GM12878 (cell line): ENCODE measurements at regions not wholly inside any gene's neighbourhood (a gene's known extent, or its start where the extent isn't known, plus 50 kb on each side); places are given as distances from the start of the nearest gene placed in this dataset.

ENCODE experiments used
- ATAC-seq: fragments of 200-7000 bp; cut with Tn5 transposase; 3 replicates; pipeline ENCODE4 v1.9.1; 2020; ENCODE audit warnings: mild to moderate bottlenecking, moderate library complexity
- BruUV-seq: library from RNA; stranded (reverse); fragments of 400-500 nt; replicated peaks from 2 replicates; lab custom pipeline; 2021; lab: Mats Ljungman, UMichigan
- CTCF ChIA-PET: fragments of 300-600 bp; sonication (Branson Sonifier 250); formaldehyde crosslinking; extraction: SDS; loops from one replicate; lab custom pipeline; 2021; ENCODE audit warnings: inconsistent platforms; lab: Yijun Ruan, JAX
- POLR2A ChIA-PET: fragments of 350-600 bp; formaldehyde crosslinking; extraction: SDS; loops from one replicate; lab custom pipeline; 2021; ENCODE audit warnings: inconsistent platforms; lab: Charles Lee
- RAD21 ChIA-PET: fragments of 300-600 bp; sonication (Branson Sonifier 250); formaldehyde crosslinking; loops from one replicate; lab custom pipeline; 2023; ENCODE audit warnings: antibody characterized with exemption; ENCODE audit not compliant: unreplicated experiment; lab: Charles Lee
- SMC1A ChIA-PET: fragments of 300-600 bp; sonication (Branson Sonifier 250); formaldehyde crosslinking; loops from one replicate; lab custom pipeline; 2023; ENCODE audit not compliant: unreplicated experiment, uncharacterized antibody; lab: Charles Lee
- DNase-seq: peaks from one replicate; pipeline ENCODE4 v3.0.0-alpha.2; 2011; ENCODE audit warnings: low read depth, low spot score
- FAIRE-seq: peaks from 3 replicates; lab custom pipeline; 2011; peaks lifted over from hg19 to GRCh38; lab: Jason Lieb, UNC
- H2AFZ ChIP-seq: 2 replicates; pipeline ENCODE4 v1.6.0; 2011; ENCODE audit warnings: low read depth, low read length, control low read depth; ENCODE audit not compliant: control insufficient read depth
- H3K27ac ChIP-seq: 2 replicates; pipeline ENCODE4 v1.5.1; 2011; ENCODE audit warnings: control low read depth; ENCODE audit not compliant: control insufficient read depth, insufficient read depth
- H3K27me3 ChIP-seq, 2 experiments: replicated peaks in 1 of 2; 2 replicates each; pipeline versions ENCODE4 v1.6.0 to v1.6.1; 2011; ENCODE audit warnings: low read length in 1 of 2; ENCODE audit not compliant: control insufficient read depth in 2 of 2, insufficient read depth in 2 of 2
- H3K36me3 ChIP-seq, 2 experiments: 2 replicates each; pipeline ENCODE4 v1.5.1; 2011; ENCODE audit warnings: low read length in 1 of 2; ENCODE audit not compliant: control insufficient read depth in 2 of 2, insufficient read depth in 2 of 2
- H3K4me1 ChIP-seq: 2 replicates; pipeline ENCODE4 v1.6.1; 2011; ENCODE audit warnings: mild to moderate bottlenecking, low read length, moderate library complexity, mixed read lengths; ENCODE audit not compliant: control insufficient read depth, insufficient read depth
- H3K4me2 ChIP-seq: 2 replicates; pipeline ENCODE4 v1.6.0; 2011; ENCODE audit warnings: control low read depth; ENCODE audit not compliant: control insufficient read depth, insufficient read depth
- H3K4me3 ChIP-seq: fragments of 200-600 bp; sonication (generic); 2 replicates; pipeline ENCODE4 v1.5.1; 2016
- H3K79me2 ChIP-seq: 2 replicates; pipeline ENCODE4 v1.6.0; 2011; ENCODE audit warnings: low read length; ENCODE audit not compliant: control insufficient read depth, insufficient read depth
- H3K9ac ChIP-seq: 2 replicates; pipeline ENCODE4 v1.8.0; 2011; ENCODE audit warnings: low read length, control low read depth, mixed read lengths; ENCODE audit not compliant: control insufficient read depth, insufficient read depth
- H3K9me3 ChIP-seq: replicated peaks from 3 replicates; pipeline ENCODE4 v1.5.1; 2011; ENCODE audit warnings: mild to moderate bottlenecking, low read length; ENCODE audit not compliant: control insufficient read depth, insufficient read depth
- H4K20me1 ChIP-seq: 2 replicates; pipeline ENCODE4 v1.6.0; 2011; ENCODE audit not compliant: control insufficient read depth, insufficient read depth
- ATF3 ChIP-seq: IDR thresholded peaks from 2 replicates; pipeline ENCODE4 v1.6.1; 2011; ENCODE audit warnings: low read depth, mild to moderate bottlenecking, low read length, moderate library complexity, borderline replicate concordance; ENCODE audit errors: extremely low read depth
- CREB1 ChIP-seq: IDR thresholded peaks from 2 replicates; pipeline ENCODE4 v1.6.1; 2012; ENCODE audit warnings: low read depth, mild to moderate bottlenecking, inconsistent platforms
- GATAD2B ChIP-seq: fragments of 450-650 bp; conservative IDR thresholded peaks from 2 replicates; pipeline ENCODE4 v1.6.1; 2017; ENCODE audit warnings: low read depth, mild to moderate bottlenecking, moderate library complexity
- NFIC ChIP-seq: IDR thresholded peaks from 2 replicates; pipeline ENCODE4 v1.6.1; 2012; ENCODE audit warnings: low read depth, mild to moderate bottlenecking, inconsistent platforms, low read length, moderate library complexity
- NR2F1 ChIP-seq: fragments of 450-650 bp; conservative IDR thresholded peaks from 2 replicates; pipeline ENCODE4 v1.6.1; 2017; ENCODE audit warnings: mild to moderate bottlenecking
- POLR2AphosphoS5 ChIP-seq: IDR thresholded peaks from 2 replicates; pipeline ENCODE4 v1.6.1; 2011; ENCODE audit warnings: mild to moderate bottlenecking, low read length, inconsistent platforms
- POU2F2 ChIP-seq: IDR thresholded peaks from 3 replicates; pipeline ENCODE4 v1.6.1; 2011; ENCODE audit warnings: low read depth, mild to moderate bottlenecking, low read length, borderline replicate concordance
- RAD21 ChIP-seq: IDR thresholded peaks from 2 replicates; pipeline ENCODE4 v1.6.1; 2011; ENCODE audit warnings: mild to moderate bottlenecking, low read depth, low read length, moderate library complexity; ENCODE audit not compliant: insufficient read depth
- RAD51 ChIP-seq: fragments of 450-650 bp; IDR thresholded peaks from 2 replicates; pipeline ENCODE4 v1.6.1; 2016; ENCODE audit warnings: moderate library complexity, mild to moderate bottlenecking, inconsistent platforms
- SREBF1 ChIP-seq: IDR thresholded peaks from 2 replicates; pipeline ENCODE4 v1.6.1; 2012; ENCODE audit warnings: mild to moderate bottlenecking, low read length
- YBX1 ChIP-seq: fragments of 450-650 bp; IDR thresholded peaks from 2 replicates; pipeline ENCODE4 v1.6.1; 2016; ENCODE audit warnings: antibody characterized with exemption
- ZNF274 ChIP-seq: IDR thresholded peaks from one replicate; pipeline ENCODE4 v1.8.0; 2011; ENCODE audit not compliant: insufficient read length, insufficient read depth
- WGBS: methylation state at CpG from one replicate; pipeline ENCODE4 v1.1.6; 2016; ENCODE audit warnings: low lambda C conversion rate; ENCODE audit not compliant: insufficient replicate concordance, insufficient coverage; ENCODE audit errors: missing lambda C conversion rate; 5-methylcytosine and 5-hydroxymethylcytosine counted together
- in situ Hi-C: fragments of 300-500 bp; cut with MboI; formaldehyde crosslinking; loops from 9 replicates; pipeline ENCODE4 v1.14.3; 2018; ENCODE audit warnings: mixed read lengths
- intact Hi-C: fragments of 100-400 bp; cut with micrococcal nuclease; formaldehyde crosslinking; loops from one replicate; pipeline ENCODE4 v1.14.2; 2022; ENCODE audit not compliant: unreplicated experiment
- TF ChIP-seq, protein P1 (sequence below): fragments of 450-650 bp; IDR thresholded peaks from 2 replicates; pipeline ENCODE4 v1.6.1; 2017; ENCODE audit warnings: mild to moderate bottlenecking, low read depth, inconsistent platforms; ENCODE audit not compliant: poor library complexity, severe bottlenecking
- TF ChIP-seq, protein P2 (sequence below): fragments of 450-650 bp; IDR thresholded peaks from 2 replicates; pipeline ENCODE4 v1.6.1; 2017; ENCODE audit warnings: mild to moderate bottlenecking, moderate library complexity

DNA sequence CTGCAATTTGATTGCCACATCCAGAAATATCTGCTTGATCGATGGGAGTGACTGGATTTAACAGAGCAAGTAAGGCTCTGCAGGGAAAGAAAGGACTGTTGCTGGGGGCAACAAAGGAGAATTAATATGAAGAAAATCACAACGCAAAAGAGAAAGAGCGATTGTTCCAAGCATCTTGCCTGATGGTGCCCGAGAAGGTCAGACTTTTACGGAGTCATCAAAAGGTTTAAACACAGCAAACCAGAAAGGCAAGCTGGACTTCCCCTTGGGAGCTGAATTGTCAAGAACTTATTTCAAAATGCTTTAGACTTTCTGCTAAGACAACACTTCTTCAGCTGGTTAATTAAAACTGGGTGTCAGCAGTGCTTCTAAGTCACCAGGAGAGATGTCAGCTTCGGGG is 791.5 kb downstream of the MED13L start (continued):
- TF ChIP-seq, protein P1, sequence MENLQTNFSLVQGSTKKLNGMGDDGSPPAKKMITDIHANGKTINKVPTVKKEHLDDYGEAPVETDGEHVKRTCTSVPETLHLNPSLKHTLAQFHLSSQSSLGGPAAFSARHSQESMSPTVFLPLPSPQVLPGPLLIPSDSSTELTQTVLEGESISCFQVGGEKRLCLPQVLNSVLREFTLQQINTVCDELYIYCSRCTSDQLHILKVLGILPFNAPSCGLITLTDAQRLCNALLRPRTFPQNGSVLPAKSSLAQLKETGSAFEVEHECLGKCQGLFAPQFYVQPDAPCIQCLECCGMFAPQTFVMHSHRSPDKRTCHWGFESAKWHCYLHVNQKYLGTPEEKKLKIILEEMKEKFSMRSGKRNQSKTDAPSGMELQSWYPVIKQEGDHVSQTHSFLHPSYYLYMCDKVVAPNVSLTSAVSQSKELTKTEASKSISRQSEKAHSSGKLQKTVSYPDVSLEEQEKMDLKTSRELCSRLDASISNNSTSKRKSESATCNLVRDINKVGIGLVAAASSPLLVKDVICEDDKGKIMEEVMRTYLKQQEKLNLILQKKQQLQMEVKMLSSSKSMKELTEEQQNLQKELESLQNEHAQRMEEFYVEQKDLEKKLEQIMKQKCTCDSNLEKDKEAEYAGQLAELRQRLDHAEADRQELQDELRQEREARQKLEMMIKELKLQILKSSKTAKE = no peak
- no peak for TF ChIP-seq YBX1
- TF ChIP-seq SREBF1 = no peak
- TF ChIP-seq ATF3 = no peak
- TF ChIP-seq POU2F2 = no peak
- no peak for TF ChIP-seq GATAD2B
- no peak for TF ChIP-seq NR2F1
- TF ChIP-seq POLR2AphosphoS5 = no peak
- TF ChIP-seq, all 136 proteins: peak for 0

GRCh38 chr12:115485503-115485902 is 792.0 kb downstream of the MED13L start:
- DNase-seq (no peak), ATAC-seq (peak; percentile 48), FAIRE-seq (no peak)
- ChIA-PET POLR2A (no interaction called here), SMC1A (interaction anchor here (1.5 kb wide), 1 partner anchor 22 kb away, joined by 3 read pairs; no protein-coding TSS in a partner anchor), CTCF (interaction anchor here (0.6 to 1.7 kb wide), 2 partner anchors 28 to 40 kb away, joined by 3 read pairs; no protein-coding TSS in a partner anchor), RAD21 (interaction anchor here (1.2 kb wide), 1 partner anchor 19 kb away, joined by 3 read pairs; no protein-coding TSS in a partner anchor)
- Histone ChIP-seq H3K4me2 (peak overlapping the region; percentile 5), H3K27me3 (no peaks in the 10 kb centered on the region), H3K27ac (no peak overlapping the region), H3K79me2 (no peaks in the 10 kb centered on the region), H3K4me3 (no peak overlapping the region; the same call in 1 of the 2 replicates), H2AFZ (peak overlapping the region; percentile 21; the same call in 1 of the 2 replicates), H4K20me1 (no peaks in the 10 kb centered on the region), H3K9ac (no peak overlapping the region), H3K4me1 (peaks cover 61% of the 10 kb centered on the region), H3K9me3 (peaks cover 6% of the 10 kb centered on the region), H3K36me3 (no peaks in the 10 kb centered on the region)
- in situ Hi-C loops (no loop called here), intact Hi-C loops (no loop called here)
- 26% methylated on average over 2 of the region's 2 CpGs for WGBS
- BruUV-seq = no TSS peak
- TF ChIP-seq ZNF274 (no peak), NFIC (peak; percentile 35; the same call in 1 of the 2 replicates), CREB1 (no peak), RAD21 (no peak), RAD51 (no peak)
- TF ChIP-seq, protein P2, sequence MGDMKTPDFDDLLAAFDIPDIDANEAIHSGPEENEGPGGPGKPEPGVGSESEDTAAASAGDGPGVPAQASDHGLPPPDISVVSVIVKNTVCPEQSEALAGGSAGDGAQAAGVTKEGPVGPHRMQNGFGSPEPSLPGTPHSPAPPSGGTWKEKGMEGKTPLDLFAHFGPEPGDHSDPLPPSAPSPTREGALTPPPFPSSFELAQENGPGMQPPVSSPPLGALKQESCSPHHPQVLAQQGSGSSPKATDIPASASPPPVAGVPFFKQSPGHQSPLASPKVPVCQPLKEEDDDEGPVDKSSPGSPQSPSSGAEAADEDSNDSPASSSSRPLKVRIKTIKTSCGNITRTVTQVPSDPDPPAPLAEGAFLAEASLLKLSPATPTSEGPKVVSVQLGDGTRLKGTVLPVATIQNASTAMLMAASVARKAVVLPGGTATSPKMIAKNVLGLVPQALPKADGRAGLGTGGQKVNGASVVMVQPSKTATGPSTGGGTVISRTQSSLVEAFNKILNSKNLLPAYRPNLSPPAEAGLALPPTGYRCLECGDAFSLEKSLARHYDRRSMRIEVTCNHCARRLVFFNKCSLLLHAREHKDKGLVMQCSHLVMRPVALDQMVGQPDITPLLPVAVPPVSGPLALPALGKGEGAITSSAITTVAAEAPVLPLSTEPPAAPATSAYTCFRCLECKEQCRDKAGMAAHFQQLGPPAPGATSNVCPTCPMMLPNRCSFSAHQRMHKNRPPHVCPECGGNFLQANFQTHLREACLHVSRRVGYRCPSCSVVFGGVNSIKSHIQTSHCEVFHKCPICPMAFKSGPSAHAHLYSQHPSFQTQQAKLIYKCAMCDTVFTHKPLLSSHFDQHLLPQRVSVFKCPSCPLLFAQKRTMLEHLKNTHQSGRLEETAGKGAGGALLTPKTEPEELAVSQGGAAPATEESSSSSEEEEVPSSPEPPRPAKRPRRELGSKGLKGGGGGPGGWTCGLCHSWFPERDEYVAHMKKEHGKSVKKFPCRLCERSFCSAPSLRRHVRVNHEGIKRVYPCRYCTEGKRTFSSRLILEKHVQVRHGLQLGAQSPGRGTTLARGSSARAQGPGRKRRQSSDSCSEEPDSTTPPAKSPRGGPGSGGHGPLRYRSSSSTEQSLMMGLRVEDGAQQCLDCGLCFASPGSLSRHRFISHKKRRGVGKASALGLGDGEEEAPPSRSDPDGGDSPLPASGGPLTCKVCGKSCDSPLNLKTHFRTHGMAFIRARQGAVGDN = no peak
